H1 (cell line): ENCODE measurements at regions not wholly inside any gene's neighbourhood (a gene's known extent, or its start where the extent isn't known, plus 50 kb on each side); places are given as distances from the start of the nearest gene placed in this dataset.

ENCODE experiments used
- CTCF ChIA-PET: fragments of 300-600 bp; sonication (Branson Sonifier 250); formaldehyde crosslinking; loops from one replicate; lab custom pipeline; 2021; ENCODE audit not compliant: partially characterized antibody; lab: Charles Lee
- POLR2A ChIA-PET: fragments of 300-600 bp; sonication (Branson Sonifier 250); formaldehyde crosslinking; loops from one replicate; lab custom pipeline; 2021; ENCODE audit warnings: inconsistent platforms; ENCODE audit not compliant: partially characterized antibody; lab: Charles Lee
- DNase-seq, 2 experiments: peaks; one replicate each; pipeline versions ENCODE4 v3.0.0 to v3.0.0-alpha.2; 2010 to 2022; ENCODE audit warnings: low spot score in 2 of 2, low read depth in 1 of 2, mixed read lengths in 1 of 2
- FAIRE-seq: peaks from 2 replicates; lab custom pipeline; 2011; peaks lifted over from hg19 to GRCh38; lab: Jason Lieb, UNC
- H2AFZ ChIP-seq: 2 replicates; pipeline ENCODE4 v1.8.1; 2012; ENCODE audit warnings: low read length, inconsistent platforms
- H2AK5ac ChIP-seq: 2 replicates; pipeline ENCODE4 v1.6.1; 2013; ENCODE audit warnings: low read depth, low read length
- H2BK120ac ChIP-seq: replicated peaks from 2 replicates; pipeline ENCODE3; 2013; ENCODE audit warnings: low read depth, low read length, inconsistent platforms
- H2BK12ac ChIP-seq: 2 replicates; pipeline ENCODE4 v1.6.1; 2013; ENCODE audit warnings: low read depth, low read length
- H2BK15ac ChIP-seq: 2 replicates; pipeline ENCODE4 v1.6.1; 2013; ENCODE audit warnings: low read length
- H2BK20ac ChIP-seq: 2 replicates; pipeline ENCODE4 v1.6.1; 2013; ENCODE audit warnings: low read length
- H2BK5ac ChIP-seq: 2 replicates; pipeline ENCODE4 v1.6.1; 2013; ENCODE audit warnings: low read depth, low read length
- H3K14ac ChIP-seq: 2 replicates; pipeline ENCODE4 v1.6.1; 2013; ENCODE audit warnings: inconsistent platforms; ENCODE audit not compliant: insufficient read length
- H3K18ac ChIP-seq: 2 replicates; pipeline ENCODE4 v1.6.1; 2013; ENCODE audit warnings: low read length; ENCODE audit errors: extremely low read depth
- H3K23ac ChIP-seq: 2 replicates; pipeline ENCODE4 v1.6.1; 2013; ENCODE audit warnings: inconsistent platforms; ENCODE audit not compliant: insufficient read length
- H3K23me2 ChIP-seq: 2 replicates; pipeline ENCODE4 v1.6.1; 2013; ENCODE audit warnings: low read depth, low read length
- H3K27ac ChIP-seq: 2 replicates; pipeline ENCODE4 v1.6.1; 2011; ENCODE audit warnings: low read depth, low read length, inconsistent platforms
- H3K27me3 ChIP-seq, 4 experiments: replicated peaks in 1 of 4; 1 replicate in 1 of 4; 2 replicates in 3 of 4; pipeline versions ENCODE4 v1.6.1 to v1.8.1; 2011 to 2013; ENCODE audit warnings: low read length in 3 of 4, mild to moderate bottlenecking in 3 of 4, inconsistent platforms in 2 of 4, mixed read lengths in 2 of 4, moderate library complexity in 1 of 4; ENCODE audit not compliant: control insufficient read depth in 3 of 4, insufficient read depth in 3 of 4; ENCODE audit errors: extremely low read depth in 1 of 4
- H3K36me3 ChIP-seq, 4 experiments: 2 replicates each; pipeline versions ENCODE4 v1.6.1 to v1.8.1; 2011 to 2013; ENCODE audit warnings: mild to moderate bottlenecking in 4 of 4, low read length in 3 of 4, moderate library complexity in 2 of 4, control low read depth in 1 of 4, inconsistent platforms in 1 of 4; ENCODE audit not compliant: insufficient read depth in 4 of 4, control insufficient read depth in 2 of 4
- H3K4ac ChIP-seq: replicated peaks from 2 replicates; pipeline ENCODE3; 2013; ENCODE audit warnings: low read length, low read depth, mixed read lengths, inconsistent platforms; ENCODE audit not compliant: insufficient read length
- H3K4me1 ChIP-seq, 4 experiments: replicated peaks in 1 of 4; 1 replicate in 1 of 4; 2 replicates in 3 of 4; pipeline versions ENCODE4 v1.6.1 to v1.8.1; 2011 to 2013; ENCODE audit warnings: low read length in 3 of 4, inconsistent platforms in 2 of 4, mixed read lengths in 1 of 4; ENCODE audit not compliant: insufficient read depth in 4 of 4, control insufficient read depth in 3 of 4
- H3K4me2 ChIP-seq, 2 experiments: 2 replicates each; pipeline versions ENCODE4 v1.6.1 to v1.8.1; 2011 to 2013; ENCODE audit warnings: low read depth in 2 of 2, low read length in 2 of 2, control low read depth in 1 of 2, inconsistent platforms in 1 of 2, mild to moderate bottlenecking in 1 of 2; ENCODE audit not compliant: insufficient read depth in 1 of 2
- H3K4me3 ChIP-seq, 4 experiments: fragments of 200-600, 300-600 bp in 1 of 4; sonication (generic), shearing (Covaris generic), sonication (Bioruptor Twin) in 1 of 4; 2 replicates each; pipeline versions ENCODE4 v1.5.1 to v1.8.1; 2011 to 2016; ENCODE audit warnings: low read length in 4 of 4, low read depth in 3 of 4, control low read depth in 2 of 4, inconsistent platforms in 2 of 4, mild to moderate bottlenecking in 2 of 4, mixed read lengths in 1 of 4, moderate library complexity in 1 of 4; ENCODE audit not compliant: insufficient read depth in 2 of 4; ENCODE audit errors: extremely low read depth in 1 of 4
- H3K56ac ChIP-seq: replicated peaks from 2 replicates; pipeline ENCODE3; 2013; ENCODE audit warnings: low read depth, mild to moderate bottlenecking, mixed read lengths, low read length, inconsistent platforms; ENCODE audit not compliant: insufficient read length
- H3K79me1 ChIP-seq: 2 replicates; pipeline ENCODE4 v1.6.1; 2013; ENCODE audit warnings: low read depth, low read length, control low read depth
- H3K79me2 ChIP-seq, 2 experiments: 2 replicates each; pipeline versions ENCODE4 v1.6.1 to v1.8.1; 2012 to 2013; ENCODE audit warnings: low read length in 2 of 2, mild to moderate bottlenecking in 2 of 2, inconsistent platforms in 1 of 2; ENCODE audit not compliant: insufficient read depth in 2 of 2, control insufficient read depth in 1 of 2
- H3K9ac ChIP-seq, 4 experiments: replicated peaks in 1 of 4; 1 replicate in 1 of 4; 2 replicates in 3 of 4; pipeline versions ENCODE4 v1.6.1 to v1.8.1; 2011 to 2013; ENCODE audit warnings: low read depth in 3 of 4, low read length in 3 of 4, control low read depth in 2 of 4, mild to moderate bottlenecking in 2 of 4, moderate library complexity in 2 of 4, inconsistent platforms in 1 of 4; ENCODE audit errors: extremely low read depth in 1 of 4
- H3K9me3 ChIP-seq, 2 experiments: 2 replicates each; pipeline versions ENCODE4 v1.6.1 to v1.8.1; 2012 to 2013; ENCODE audit warnings: mild to moderate bottlenecking in 2 of 2, moderate library complexity in 2 of 2, control low read depth in 1 of 2, inconsistent platforms in 1 of 2, low read depth in 1 of 2, low read length in 1 of 2, mixed read lengths in 1 of 2; ENCODE audit not compliant: insufficient read depth in 2 of 2
- H4K20me1 ChIP-seq, 2 experiments: replicated peaks in 1 of 2; 2 replicates each; pipeline versions ENCODE3 to v1.8.1; 2011 to 2013; ENCODE audit warnings: inconsistent platforms in 2 of 2, low read length in 2 of 2, mild to moderate bottlenecking in 1 of 2; ENCODE audit not compliant: insufficient read depth in 2 of 2, control insufficient read depth in 1 of 2
- H4K5ac ChIP-seq: 2 replicates; pipeline ENCODE4 v1.6.1; 2013; ENCODE audit warnings: low read length, low read depth, mixed read lengths, inconsistent platforms; ENCODE audit not compliant: insufficient read length
- H4K8ac ChIP-seq: 2 replicates; pipeline ENCODE4 v1.8.0; 2013; ENCODE audit warnings: mild to moderate bottlenecking, moderate library complexity, low read length, inconsistent platforms; ENCODE audit not compliant: insufficient read depth; ENCODE audit errors: extremely low read depth
- H4K91ac ChIP-seq: replicated peaks from 2 replicates; pipeline ENCODE3; 2013; ENCODE audit warnings: low read length, mixed read lengths, inconsistent platforms; ENCODE audit not compliant: insufficient read length
- WGBS, 2 experiments: shearing (Covaris generic) in 1 of 2; methylation state at CpG; one replicate each; pipeline versions ENCODE4 v1.1.6 to v1.1.7; 2013 to 2015; ENCODE audit warnings: low lambda C conversion rate in 2 of 2, mixed read lengths in 2 of 2, inconsistent platforms in 1 of 2, low coverage in 1 of 2, missing lambda C conversion rate in 1 of 2; ENCODE audit not compliant: insufficient replicate concordance in 2 of 2, insufficient coverage in 1 of 2, insufficient read length in 1 of 2; ENCODE audit errors: extremely low coverage in 1 of 2, missing lambda C conversion rate in 1 of 2; 5-methylcytosine and 5-hydroxymethylcytosine counted together
- TF ChIP-seq, protein P1 (sequence below): IDR thresholded peaks from 2 replicates; pipeline ENCODE4 v1.6.1; 2012; ENCODE audit warnings: inconsistent platforms

DNA sequence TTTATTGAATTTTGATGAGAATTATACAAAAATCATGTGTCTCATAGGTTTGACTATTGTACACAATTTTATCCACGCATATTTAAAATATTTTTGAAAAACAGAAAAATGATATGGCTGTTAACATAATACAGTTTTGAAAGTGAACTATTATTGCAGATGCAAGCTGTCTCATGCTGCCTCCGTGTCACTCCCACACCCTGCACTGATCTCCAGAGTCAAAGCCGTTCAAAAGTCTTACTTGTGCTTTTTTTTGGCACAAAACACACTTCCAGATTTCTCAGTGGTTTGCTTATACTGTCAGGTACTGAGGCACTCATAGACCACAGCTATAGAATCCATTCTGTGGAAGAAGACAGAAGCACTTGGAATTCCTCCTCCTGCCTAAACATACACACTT lies 243.1 kb upstream of the ADARB2 start:
- Histone ChIP-seq H2BK15ac (no peak overlapping the region), H4K91ac (no peak overlapping the region), H3K18ac (no peak overlapping the region), H3K23ac (no peak overlapping the region), H4K8ac (no peak overlapping the region), H3K4me1 (no peaks in the 10 kb centered on the region), H3K36me3 (no peaks in the 10 kb centered on the region), H3K9me3 (peaks cover 0 to 5% of the 10 kb centered on the region in 2 experiments; a peak in 1 of 4 replicates), H3K27ac (no peak overlapping the region), H2AFZ (no peak overlapping the region), H3K4ac (no peak overlapping the region), H4K20me1 (no peaks in the 10 kb centered on the region), H3K79me2 (no peaks in the 10 kb centered on the region), H3K14ac (no peak overlapping the region), H4K5ac (no peak overlapping the region), H2AK5ac (no peak overlapping the region), H3K79me1 (no peaks in the 10 kb centered on the region), H2BK12ac (no peak overlapping the region), H3K27me3 (no peaks in the 10 kb centered on the region), H3K4me3 (no peak overlapping the region), H2BK5ac (no peak overlapping the region), H2BK120ac (no peak overlapping the region), H3K9ac (no peak overlapping the region), H3K56ac (no peak overlapping the region), H3K23me2 (no peaks in the 10 kb centered on the region), H3K4me2 (no peak overlapping the region), H2BK20ac (no peak overlapping the region)
- DNase-seq: no peak
- 83% methylated on average over 3 of the region's 3 CpGs; no CpG with 5 or more reads in 1 of the 2 experiments for WGBS, 2 experiments
- CTCF ChIA-PET: no interaction called here
- TF ChIP-seq, protein P1, sequence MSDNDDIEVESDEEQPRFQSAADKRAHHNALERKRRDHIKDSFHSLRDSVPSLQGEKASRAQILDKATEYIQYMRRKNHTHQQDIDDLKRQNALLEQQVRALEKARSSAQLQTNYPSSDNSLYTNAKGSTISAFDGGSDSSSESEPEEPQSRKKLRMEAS: no peak
- POLR2A ChIA-PET: no interaction called here
- no peak for FAIRE-seq
